Esophagus squamous epithelium (tissue), 5 donors: ENCODE measurements at regions not wholly inside any gene's neighbourhood (a gene's known extent, or its start where the extent isn't known, plus 50 kb on each side); places are given as distances from the start of the nearest gene placed in this dataset.

Source experiments
- DNase-seq: peaks from one replicate; lab custom pipeline; 2025; lab: John Stamatoyannopoulos, UW
- H3K27ac ChIP-seq, 4 donors: fragments of 200-600 bp; sonication (generic); one replicate each; pipeline ENCODE4 v1.5.1; 2016 to 2019; ENCODE audit warnings: mild to moderate bottlenecking in 1 of 4
- H3K27me3 ChIP-seq, 4 donors: fragments of 200-600 bp; sonication (generic); 1 replicate in 3 of 4; 2 replicates in 1 of 4; pipeline versions ENCODE4 v1.5.1 to v1.6.0; 2017 to 2021; ENCODE audit warnings: antibody characterized with exemption in 1 of 4
- H3K36me3 ChIP-seq, 3 donors: fragments of 200-600 bp; sonication (generic); one replicate each; pipeline ENCODE4 v1.5.1; 2016 to 2019
- H3K4me1 ChIP-seq, 3 donors: fragments of 200-600 bp; sonication (generic); one replicate each; pipeline ENCODE4 v1.5.1; 2017 to 2019
- H3K4me3 ChIP-seq, 4 donors: fragments of 200-600 bp; sonication (generic); 1 replicate in 3 of 4; 2 replicates in 1 of 4; pipeline ENCODE4 v1.5.1; 2016 to 2019; ENCODE audit warnings: mild to moderate bottlenecking in 2 of 4, moderate library complexity in 1 of 4
- H3K9me3 ChIP-seq, 3 donors: fragments of 200-600 bp; sonication (generic); one replicate each; pipeline ENCODE4 v1.5.1; 2016 to 2019
- POLR2A ChIP-seq, 4 donors: fragments of 450-650 bp; IDR thresholded peaks; one replicate each; pipeline ENCODE4 v1.6.1; 2017; ENCODE audit warnings: antibody characterized with exemption in 4 of 4, mild to moderate bottlenecking in 4 of 4, moderate library complexity in 3 of 4
- WGBS, 2 donors: methylation state at CpG; one replicate each; pipeline ENCODE4 v1.1.5; 2018; 5-methylcytosine and 5-hydroxymethylcytosine counted together
- intact Hi-C: fragments of 100-400 bp; cut with DNase I; formaldehyde crosslinking; loops from one replicate; pipeline ENCODE4 v1.15.0; 2022
- TF ChIP-seq, protein P1 (sequence below), 6 experiments: fragments of 450-650 bp in 4 of 6; fragments of 200-600 bp in 2 of 6; sonication (generic) in 2 of 6; IDR thresholded peaks; one replicate each; pipeline ENCODE4 v1.5.1; 2016 to 2019; ENCODE audit warnings: antibody characterized with exemption in 6 of 6, mild to moderate bottlenecking in 4 of 6, moderate library complexity in 4 of 6
- donor health status: DM: yes; HTN: yes; CAD: no.

GRCh38 chr13:22085001-22085400 is 414.1 kb downstream of the FGF9 start:
- Histone ChIP-seq H3K4me3 (no peak overlapping the region), H3K36me3 (no peaks in the 10 kb centered on the region), H3K9me3 (no peaks in the 10 kb centered on the region), H3K27ac (no peak overlapping the region), H3K27me3 (no peaks in the 10 kb centered on the region), H3K4me1 (peaks cover 0 to 7% (median 0%) of the 10 kb centered on the region in 3 donors)
- intact Hi-C loops, result no loop called here
- DNase-seq, result no peak
- no peak for TF ChIP-seq POLR2A (IDR thresholded peaks at IDR 0.05)
- TF ChIP-seq, protein P1, sequence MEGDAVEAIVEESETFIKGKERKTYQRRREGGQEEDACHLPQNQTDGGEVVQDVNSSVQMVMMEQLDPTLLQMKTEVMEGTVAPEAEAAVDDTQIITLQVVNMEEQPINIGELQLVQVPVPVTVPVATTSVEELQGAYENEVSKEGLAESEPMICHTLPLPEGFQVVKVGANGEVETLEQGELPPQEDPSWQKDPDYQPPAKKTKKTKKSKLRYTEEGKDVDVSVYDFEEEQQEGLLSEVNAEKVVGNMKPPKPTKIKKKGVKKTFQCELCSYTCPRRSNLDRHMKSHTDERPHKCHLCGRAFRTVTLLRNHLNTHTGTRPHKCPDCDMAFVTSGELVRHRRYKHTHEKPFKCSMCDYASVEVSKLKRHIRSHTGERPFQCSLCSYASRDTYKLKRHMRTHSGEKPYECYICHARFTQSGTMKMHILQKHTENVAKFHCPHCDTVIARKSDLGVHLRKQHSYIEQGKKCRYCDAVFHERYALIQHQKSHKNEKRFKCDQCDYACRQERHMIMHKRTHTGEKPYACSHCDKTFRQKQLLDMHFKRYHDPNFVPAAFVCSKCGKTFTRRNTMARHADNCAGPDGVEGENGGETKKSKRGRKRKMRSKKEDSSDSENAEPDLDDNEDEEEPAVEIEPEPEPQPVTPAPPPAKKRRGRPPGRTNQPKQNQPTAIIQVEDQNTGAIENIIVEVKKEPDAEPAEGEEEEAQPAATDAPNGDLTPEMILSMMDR (IDR thresholded peaks at IDR 0.05), result no peak
- WGBS, 2 donors, result 66 to 73% methylated on average over 2 of the region's 2 CpGs

DNA sequence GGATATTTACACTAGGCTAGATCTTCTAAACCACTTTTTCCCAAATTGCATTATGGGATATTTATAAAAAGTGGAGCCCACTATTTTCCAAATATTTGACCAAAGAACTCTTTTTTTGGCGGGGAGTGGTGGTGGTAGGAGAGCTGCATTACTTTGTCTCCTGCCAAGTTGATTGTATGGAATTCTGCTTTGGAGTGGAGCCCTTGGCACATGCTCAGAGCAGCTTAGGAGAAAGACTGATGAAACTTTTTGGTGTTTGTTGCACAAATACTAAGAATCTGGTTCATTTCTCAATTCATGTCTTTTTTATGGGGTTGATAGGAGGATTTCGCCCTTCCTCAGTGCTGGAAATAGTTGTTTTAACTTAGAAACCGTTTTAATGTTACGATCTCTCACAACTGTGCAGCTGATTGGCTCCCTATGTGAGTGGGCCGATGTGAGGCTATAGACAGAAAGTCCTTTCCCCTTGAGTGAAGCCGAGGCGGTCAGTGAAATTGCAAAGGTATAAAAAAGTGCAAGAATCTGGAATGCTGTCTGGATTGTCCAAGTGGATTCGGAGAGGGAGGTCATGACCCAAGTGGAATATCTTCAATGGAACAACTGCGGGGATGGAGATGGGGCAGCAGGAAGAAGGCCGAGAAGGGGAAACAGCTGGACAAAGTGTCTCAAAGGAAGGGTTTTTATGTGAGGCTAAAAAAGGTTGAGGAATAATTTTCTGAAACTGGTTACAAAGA is 415.9 kb downstream of the FGF9 start:
- intact Hi-C loops, result no loop called here
- H3K4me3 ChIP-seq, result no peak overlapping the region
- H3K9me3 ChIP-seq, result no peaks in the 10 kb centered on the region
- 62 to 76% methylated on average over 10 of the region's 10 CpGs for WGBS, 2 donors
- no peaks in the 10 kb centered on the region for H3K36me3 ChIP-seq
- TF ChIP-seq POLR2A (IDR thresholded peaks at IDR 0.05), result no peak
- TF ChIP-seq, protein P1 (IDR thresholded peaks at IDR 0.05), result no peak
- peak overlapping the region in 2 of 4 donors; percentile 12 to 13 for H3K27ac ChIP-seq
- peaks cover 0 to 10% (median 0%) of the 10 kb centered on the region in 3 donors for H3K4me1 ChIP-seq
- DNase-seq, result no peak
- H3K27me3 ChIP-seq, result no peaks in the 10 kb centered on the region

DNA sequence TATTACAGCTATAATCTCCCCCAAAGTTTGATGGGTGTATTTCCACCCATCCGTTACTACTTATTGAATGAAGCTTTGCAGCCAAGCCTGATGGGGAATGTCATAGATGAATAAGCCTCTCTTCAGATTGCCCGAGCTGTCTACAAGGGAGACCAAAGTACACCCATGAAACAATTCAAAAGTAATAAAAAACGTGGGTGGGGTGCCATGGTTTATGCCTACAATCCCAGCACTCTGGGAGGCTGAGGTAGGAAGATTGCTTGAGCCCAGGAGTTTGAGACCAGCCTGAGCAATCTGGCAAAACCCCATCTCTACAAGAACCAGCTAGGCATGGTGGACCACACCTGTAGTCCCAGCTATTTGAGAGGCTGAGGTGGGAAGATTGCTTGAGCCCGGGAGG is 419.2 kb downstream of the FGF9 start:
- Histone ChIP-seq H3K27me3 (no peaks in the 10 kb centered on the region), H3K4me3 (no peak overlapping the region), H3K36me3 (no peaks in the 10 kb centered on the region), H3K27ac (no peak overlapping the region), H3K9me3 (no peaks in the 10 kb centered on the region), H3K4me1 (peaks cover 0 to 14% (median 0%) of the 10 kb centered on the region in 3 donors)
- DNase-seq, result no peak
- TF ChIP-seq POLR2A (IDR thresholded peaks at IDR 0.05), result no peak
- TF ChIP-seq, protein P1 (IDR thresholded peaks at IDR 0.05), result no peak
- intact Hi-C loops, result no loop called here
- WGBS, 2 donors, result 68 to 87% methylated on average over 3 to 4 of the region's 4 CpGs

DNA sequence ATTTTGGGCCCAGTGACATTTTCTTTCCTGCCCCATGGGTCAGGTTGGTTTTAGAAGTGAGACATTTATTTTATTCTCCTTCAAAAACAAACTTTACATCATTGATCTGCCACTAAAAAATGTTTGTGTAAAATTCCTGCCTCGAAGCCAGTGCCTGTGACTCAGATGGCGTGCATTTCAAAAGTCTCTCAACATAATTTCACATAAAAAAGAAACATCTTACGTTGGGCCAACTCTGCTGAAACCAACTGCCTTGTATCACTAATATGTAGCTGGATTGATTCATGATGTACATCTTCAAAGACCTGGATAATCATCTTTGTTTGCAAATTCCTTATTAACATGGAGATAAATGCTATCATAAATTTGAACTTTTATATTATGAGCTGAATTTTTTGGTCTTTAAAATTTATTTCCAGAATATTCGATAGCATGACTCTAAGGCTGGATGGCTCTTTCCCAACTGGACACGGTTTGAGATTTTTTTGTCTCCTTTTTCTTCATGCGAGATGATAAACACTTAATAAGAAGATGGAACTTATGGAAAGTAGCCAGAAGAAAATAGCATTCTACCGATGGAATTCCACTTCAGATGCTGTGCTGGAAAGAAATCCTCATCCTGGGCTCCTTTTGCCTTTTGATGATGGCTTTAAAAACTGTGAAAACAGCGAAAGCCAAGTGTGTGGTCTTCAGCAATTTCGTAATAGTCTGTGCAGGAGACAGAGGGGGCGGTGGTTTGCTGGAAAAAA is 420.5 kb downstream of the FGF9 start:
- Histone ChIP-seq H3K4me1 (peaks cover 0 to 14% (median 0%) of the 10 kb centered on the region in 3 donors), H3K4me3 (no peak overlapping the region), H3K9me3 (no peaks in the 10 kb centered on the region), H3K27me3 (no peaks in the 10 kb centered on the region), H3K36me3 (no peaks in the 10 kb centered on the region), H3K27ac (peak overlapping the region in 2 of 4 donors; percentile 6 to 9)
- DNase-seq, result no peak
- intact Hi-C loops, result no loop called here
- no peak for TF ChIP-seq POLR2A (IDR thresholded peaks at IDR 0.05)
- TF ChIP-seq, protein P1 (IDR thresholded peaks at IDR 0.05), result no peak
- 48 to 54% methylated on average over 10 of the region's 10 CpGs for WGBS, 2 donors

DNA sequence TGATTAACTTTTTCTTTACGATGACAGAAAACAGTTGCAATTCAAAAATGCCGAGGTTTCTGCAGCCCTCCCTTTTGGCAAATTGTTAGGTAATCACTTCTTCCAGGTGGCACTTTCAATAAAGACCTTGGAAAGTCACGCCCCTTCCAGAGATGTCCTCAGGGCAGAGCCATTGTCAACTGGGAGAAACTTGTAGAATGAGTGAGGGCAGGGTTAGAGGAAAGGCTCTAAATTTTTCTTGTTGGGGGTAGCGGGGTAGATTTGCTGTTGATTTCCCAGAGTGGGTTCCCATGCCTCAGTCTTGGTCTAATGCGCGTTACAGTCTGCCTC is 421.1 kb downstream of the FGF9 start:
- no peak for DNase-seq
- intact Hi-C loops, result no loop called here
- Histone ChIP-seq H3K4me1 (peaks cover 0 to 10% (median 0%) of the 10 kb centered on the region in 3 donors), H3K9me3 (no peaks in the 10 kb centered on the region), H3K27me3 (no peaks in the 10 kb centered on the region), H3K4me3 (no peak overlapping the region), H3K27ac (peak overlapping the region in 1 of 4 donors; percentile 9), H3K36me3 (no peaks in the 10 kb centered on the region)
- TF ChIP-seq, protein P1 (IDR thresholded peaks at IDR 0.05), result no peak
- TF ChIP-seq POLR2A (IDR thresholded peaks at IDR 0.05), result no peak
- WGBS, 2 donors, result 43 to 67% methylated on average over 6 of the region's 6 CpGs
